NCI-H1105 treated with DMSO at 0.1 percent for 48 hours (cell line): ENCODE measurements at regions not wholly inside any gene's neighbourhood (a gene's known extent, or its start where the extent isn't known, plus 50 kb on each side); places are given as distances from the start of the nearest gene placed in this dataset.
"Not testable (repeated sequence)": the region's sequence is repeated elsewhere in the genome, so short reads cannot be mapped to it uniquely, and the experiment has no call there.

Experiments used
- DNase-seq: peaks from one replicate; lab custom pipeline; 2025; lab: John Stamatoyannopoulos, UW

DNA sequence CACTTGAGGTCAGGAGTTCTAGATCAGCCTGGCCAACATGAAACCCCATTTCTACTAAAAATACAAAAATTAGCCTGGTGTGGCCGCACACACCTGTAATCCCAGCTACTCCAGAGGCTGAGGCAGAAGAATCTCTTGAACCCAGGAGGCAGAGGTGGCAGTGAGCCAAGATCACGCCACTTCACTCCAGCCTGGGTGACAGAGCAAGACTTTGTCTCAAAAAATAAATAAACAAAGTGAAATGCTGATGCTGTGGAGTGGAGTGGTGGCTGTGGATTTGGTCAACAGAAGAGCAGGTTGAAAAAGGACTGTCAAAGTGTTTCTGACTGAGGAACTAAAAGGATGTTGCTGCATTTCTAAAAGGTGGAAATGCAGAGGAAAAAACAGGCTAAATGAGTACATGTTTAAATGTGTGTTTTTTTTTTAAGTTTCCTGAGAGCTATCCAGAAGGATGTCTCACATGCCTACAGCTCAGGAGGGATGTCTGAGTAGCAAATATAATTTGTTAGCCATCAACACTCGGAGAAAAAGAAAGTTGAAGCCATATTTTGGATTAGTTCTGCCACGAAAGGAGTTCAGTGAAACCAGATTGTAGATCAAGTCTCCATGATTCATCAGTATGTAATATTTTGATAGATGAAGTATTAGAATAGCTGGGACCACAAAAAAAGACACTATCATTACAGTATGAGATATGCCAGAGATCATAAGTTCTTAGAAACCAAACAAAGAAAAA is 621.1 kb upstream of the ADGRB3 start:
- no peak for DNase-seq

- DNase-seq, result no peak
Measured at GRCh38 chr6:68012822-68013221, 622.3 kb upstream of the ADGRB3 start.

- DNase-seq, result no peak
Measured at GRCh38 chr6:68010936-68011335, 624.1 kb upstream of the ADGRB3 start.

DNA sequence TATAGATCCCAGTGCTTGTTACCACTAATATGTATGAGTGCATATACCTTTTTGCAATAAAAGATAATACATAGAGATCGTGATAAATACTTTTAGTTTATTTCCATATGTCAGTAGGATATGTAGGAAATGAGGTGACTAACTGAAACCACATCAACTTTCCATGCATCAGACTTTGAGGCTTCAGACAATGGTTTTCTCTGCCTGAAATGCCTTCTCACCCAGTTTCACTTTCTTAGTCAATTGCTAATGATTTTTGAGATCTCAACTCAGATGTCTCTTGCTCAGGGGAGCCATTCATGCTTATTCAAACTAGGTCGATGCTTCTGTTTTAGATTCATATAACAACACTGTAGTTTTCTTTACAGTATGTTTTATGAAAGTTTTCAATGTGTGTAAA is 626.6 kb upstream of the ADGRB3 start:
- DNase-seq, result no peak

DNA sequence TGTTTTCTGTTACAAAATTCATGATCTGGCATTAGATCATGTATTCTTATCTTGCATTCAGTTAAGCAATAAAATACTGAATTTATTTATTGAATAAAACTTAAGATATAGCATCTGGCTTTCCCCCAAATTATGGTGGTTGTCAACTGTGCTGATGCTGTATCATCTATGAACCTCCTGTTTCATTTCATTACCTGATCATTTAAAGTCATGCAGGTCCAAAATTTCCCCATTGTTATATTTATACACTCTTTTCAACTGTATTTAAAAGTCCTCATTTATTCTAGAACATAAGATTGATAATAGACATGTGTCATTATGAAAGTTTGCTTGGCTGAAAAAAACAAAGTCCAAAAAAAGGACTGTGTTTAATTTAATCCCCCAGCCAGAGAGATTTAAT is 627.4 kb upstream of the ADGRB3 start:
- DNase-seq, result no peak

GRCh38 chr6:67986694-67987232 is 648.3 kb upstream of the ADGRB3 start:
- no peak for DNase-seq

DNA sequence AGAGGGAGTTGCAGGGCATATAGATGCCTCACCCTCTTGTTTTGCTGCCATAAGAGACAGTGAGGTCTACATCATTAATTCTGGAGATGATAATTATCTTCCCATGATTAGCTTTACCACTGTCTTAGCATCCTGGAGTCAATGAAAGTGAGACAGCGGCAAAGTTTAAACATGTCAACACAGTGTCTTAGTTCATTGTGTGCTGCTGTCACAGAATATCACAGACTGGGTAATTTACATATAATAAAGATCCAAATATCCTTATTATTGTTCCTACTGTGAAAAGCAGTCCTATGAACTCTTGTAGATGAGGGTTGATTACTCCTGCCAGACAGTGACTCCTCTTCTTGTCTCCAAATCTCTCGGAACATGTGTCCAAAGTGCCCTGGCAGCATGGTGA is 658.6 kb upstream of the ADGRB3 start:
- DNase-seq, result no peak

- DNase-seq, result no peak
Measured at GRCh38 chr6:67974931-67975330, 660.2 kb upstream of the ADGRB3 start.

- DNase-seq, result peak; percentile 89
Measured at GRCh38 chr6:67971812-67972211, 663.3 kb upstream of the ADGRB3 start.

DNA sequence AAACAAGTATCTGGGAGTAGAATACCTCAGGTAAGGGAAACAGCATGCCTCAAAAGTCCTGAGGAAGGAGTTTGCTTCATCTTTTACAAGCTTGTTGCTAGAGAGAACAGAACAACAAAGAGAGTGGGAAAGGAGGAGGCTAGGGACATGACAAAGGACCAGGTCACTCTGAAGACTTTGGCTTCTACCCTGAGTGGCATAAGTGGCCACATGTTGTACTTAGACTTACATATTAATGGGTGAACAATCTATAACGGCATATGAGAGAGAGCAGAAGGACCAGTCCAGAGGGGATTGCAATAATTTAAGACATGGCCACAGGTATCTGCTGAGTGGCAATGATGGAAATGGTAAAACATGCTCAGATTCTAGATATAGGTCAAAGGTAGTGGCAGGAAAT is 668.3 kb upstream of the ADGRB3 start:
- DNase-seq, result no peak

DNA sequence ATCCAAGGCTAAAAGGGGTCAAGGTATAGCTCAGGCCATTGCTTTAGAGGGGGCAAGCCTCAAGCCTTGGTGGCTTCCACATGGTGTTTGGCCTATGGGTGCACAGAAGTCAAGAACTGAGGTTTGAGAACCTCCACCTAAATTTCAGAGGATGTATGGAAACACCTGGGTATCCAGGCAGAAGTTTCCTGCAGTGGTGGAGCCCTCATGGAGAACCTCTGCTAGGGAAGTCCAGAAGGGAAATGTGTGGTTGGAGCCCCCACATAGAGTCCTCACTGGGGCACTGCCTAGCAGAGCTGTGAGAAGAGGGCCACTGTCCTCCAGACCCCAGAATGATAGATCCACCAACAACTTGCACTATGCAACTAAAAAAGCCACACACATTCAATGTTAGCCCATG is 678.7 kb upstream of the ADGRB3 start:
- DNase-seq, result no peak

DNA sequence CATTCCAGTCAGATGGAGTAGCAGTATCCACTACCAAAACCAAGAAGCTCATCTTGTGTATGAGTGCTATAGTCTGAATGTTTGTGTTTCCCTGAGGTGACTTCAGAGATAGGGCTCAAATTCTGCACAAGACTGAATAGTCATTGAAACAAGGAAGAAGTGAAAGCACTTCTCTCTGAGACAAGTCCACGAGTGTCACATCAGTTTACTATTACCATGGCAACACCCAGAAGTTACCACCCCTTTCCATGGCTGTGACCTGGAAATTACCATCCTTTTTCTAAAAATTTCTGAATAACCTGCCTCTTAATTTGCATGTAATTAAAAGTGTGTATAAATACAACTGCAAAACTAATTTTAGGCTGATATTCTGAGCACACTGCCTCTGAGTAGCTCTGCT is 682.1 kb upstream of the ADGRB3 start:
- no peak for DNase-seq

- no peak for DNase-seq
Measured at GRCh38 chr6:67952121-67952520, 683.0 kb upstream of the ADGRB3 start.

- DNase-seq, result not testable (repeated sequence)
Measured at GRCh38 chr6:67947762-67948161, 687.3 kb upstream of the ADGRB3 start.

GRCh38 chr6:67935976-67936477 is 699.1 kb upstream of the ADGRB3 start:
- DNase-seq, result no peak

DNA sequence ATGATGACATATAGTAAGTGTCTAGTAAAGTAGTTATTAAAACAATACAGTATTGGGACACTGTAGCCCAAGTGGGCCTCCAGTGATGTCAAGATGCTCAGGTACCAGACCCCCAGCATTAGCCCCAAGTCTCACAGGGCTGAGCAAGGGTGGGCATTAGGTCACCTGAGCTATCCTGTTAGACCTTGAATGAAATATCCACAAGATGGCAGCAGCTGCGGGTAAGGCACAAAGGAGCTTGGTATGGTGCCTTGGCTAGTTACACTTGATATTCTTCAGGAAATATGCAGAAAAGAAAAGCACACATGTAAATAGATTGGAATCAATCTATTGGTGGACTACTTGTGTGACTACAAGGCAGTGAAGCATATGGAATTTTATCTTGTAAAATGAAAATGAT is 701.8 kb upstream of the ADGRB3 start:
- DNase-seq, result no peak

DNA sequence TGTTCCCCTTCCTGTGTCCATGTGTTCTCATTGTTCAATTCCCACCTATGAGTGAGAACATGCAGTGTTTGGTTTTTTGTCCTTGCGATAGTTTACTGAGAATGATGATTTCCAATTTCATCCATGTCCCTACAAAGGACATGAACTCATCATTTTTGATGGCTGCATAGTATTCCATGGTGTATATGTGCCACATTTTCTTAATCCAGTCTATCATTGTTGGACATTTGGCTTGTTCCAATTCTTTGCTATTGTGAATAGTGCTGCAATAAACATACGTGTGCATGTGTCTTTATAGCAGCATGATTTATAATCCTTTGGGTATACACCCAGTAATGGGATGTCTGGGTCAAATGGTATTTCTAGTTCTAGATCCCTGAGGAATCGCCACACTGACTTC is 712.5 kb upstream of the ADGRB3 start:
- DNase-seq, result not testable (repeated sequence)

DNA sequence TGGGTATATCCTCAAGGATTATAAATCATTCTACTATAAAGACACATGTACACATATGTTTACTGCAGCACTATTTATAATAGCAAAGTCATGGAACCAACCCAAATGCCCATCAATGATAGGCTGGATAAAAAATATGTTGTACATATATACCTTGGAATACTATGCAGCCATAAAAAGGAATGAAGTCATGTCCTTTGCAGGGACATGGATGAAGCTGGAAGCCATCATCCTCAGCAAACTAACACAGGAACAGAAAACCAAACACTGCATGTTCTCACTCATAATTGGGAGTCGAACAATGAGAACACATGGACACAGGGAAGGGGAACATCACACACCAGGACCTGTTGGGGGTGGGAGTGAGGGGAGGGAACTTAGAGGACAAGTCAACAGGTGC is 715.0 kb upstream of the ADGRB3 start:
- DNase-seq, result not testable (repeated sequence)

DNA sequence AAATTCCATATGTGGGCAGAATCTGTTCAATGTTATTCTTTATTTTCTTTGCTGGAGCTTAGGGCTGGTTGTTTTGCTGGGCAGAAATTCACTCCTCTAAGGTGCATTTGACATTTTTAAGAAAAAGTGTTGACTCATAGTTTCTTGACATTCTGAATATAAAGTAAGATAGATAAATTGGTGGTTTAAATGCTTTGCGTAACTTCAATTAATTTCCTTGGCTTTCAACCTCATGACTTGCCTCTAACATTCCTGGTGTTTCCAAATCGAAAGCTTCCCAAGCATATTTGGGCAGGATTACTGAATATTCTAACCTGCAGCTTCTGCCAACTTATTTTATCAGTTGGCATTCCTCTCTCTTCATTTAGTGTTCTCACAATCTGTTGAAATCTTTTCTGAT is 718.7 kb upstream of the ADGRB3 start:
- DNase-seq, result no peak

DNA sequence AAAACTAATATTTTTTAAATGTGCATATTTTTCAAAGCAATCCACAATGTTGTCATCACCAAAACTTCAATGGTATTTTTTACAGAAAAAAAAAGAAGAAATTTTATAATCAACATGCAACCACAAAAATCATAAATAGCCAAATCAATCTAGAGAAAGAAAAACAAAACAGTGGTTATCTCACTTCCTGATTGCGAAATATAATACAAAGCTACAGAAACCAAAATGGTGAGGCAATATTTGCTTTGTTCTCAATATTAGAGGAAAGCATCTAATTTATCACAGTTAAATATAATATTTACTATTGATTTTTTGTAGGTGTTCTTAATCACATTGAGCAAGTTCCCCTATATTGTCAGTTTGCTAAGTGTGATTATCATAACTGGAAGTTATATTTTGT is 720.7 kb upstream of the ADGRB3 start:
- DNase-seq, result no peak

GRCh38 chr6:67909354-67909753 is 725.7 kb upstream of the ADGRB3 start:
- no peak for DNase-seq

DNA sequence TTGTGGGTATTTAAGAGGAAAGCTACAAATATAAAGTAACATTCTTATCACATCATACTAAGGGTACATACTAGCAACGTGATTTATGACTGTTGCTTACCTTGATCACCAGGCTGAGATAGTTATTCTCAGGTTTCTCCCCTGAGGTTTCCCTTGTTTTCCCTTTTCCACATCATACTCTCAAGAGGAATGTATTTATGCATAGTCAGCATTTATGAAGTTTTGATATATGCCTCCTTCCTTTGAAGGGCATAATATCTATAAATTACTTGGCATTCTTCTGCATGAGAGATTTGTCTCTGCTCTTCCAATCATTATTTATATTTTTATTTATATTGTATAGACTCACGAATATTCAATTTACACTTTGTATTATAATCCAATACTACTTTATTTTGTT is 726.7 kb upstream of the ADGRB3 start:
- DNase-seq, result no peak

GRCh38 chr6:67904735-67905134 is 730.3 kb upstream of the ADGRB3 start:
- DNase-seq, result not testable (repeated sequence)

DNA sequence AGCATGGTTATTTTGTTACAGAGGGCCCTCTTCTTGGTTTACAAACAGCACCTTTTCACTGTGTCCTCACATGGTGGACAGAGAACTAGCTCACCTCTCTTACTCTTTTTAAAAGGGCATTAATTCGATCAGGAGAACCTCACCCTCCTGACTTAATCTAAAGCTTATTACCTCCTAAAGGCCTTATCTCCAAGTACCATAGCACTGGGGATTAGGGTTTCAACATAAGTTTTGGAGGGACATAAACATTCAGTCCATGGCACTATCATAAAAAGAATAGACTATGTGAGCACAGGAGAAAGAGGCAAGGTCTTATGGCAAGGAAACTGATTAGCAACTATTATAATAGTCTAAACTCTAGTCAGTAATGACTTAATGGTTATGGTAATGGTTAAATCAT is 736.2 kb upstream of the ADGRB3 start:
- DNase-seq, result no peak
